Hepatocyte (in vitro differentiated cells): ENCODE measurements at regions not wholly inside any gene's neighbourhood (a gene's known extent, or its start where the extent isn't known, plus 50 kb on each side); places are given as distances from the start of the nearest gene placed in this dataset.

Source experiments
- CTCF ChIP-seq: fragments of 200-600 bp; sonication (generic); IDR thresholded peaks from 2 replicates; pipeline ENCODE4 v1.5.1; 2016; ENCODE audit warnings: antibody characterized with exemption, mild to moderate bottlenecking; ENCODE audit not compliant: poor library complexity
- EZH2 ChIP-seq: fragments of 200-600 bp; sonication (generic); IDR thresholded peaks from 2 replicates; pipeline ENCODE4 v1.6.1; 2016; ENCODE audit warnings: antibody characterized with exemption, mild to moderate bottlenecking, borderline replicate concordance
- EZH2phosphoT487 ChIP-seq: fragments of 200-600 bp; sonication (generic); IDR thresholded peaks from one replicate; pipeline ENCODE4 v1.6.1; 2018; ENCODE audit warnings: antibody characterized with exemption, mild to moderate bottlenecking, low read depth, moderate library complexity; ENCODE audit not compliant: unreplicated experiment, severe bottlenecking

GRCh38 chr7:130933919-130934318 lies 199.9 kb upstream of the KLF14 start:
- TF ChIP-seq CTCF: no peak
- TF ChIP-seq EZH2: no peak
- TF ChIP-seq EZH2phosphoT487: no peak
